Testis (tissue), 2 donors: ENCODE measurements at regions not wholly inside any gene's neighbourhood (a gene's known extent, or its start where the extent isn't known, plus 50 kb on each side); places are given as distances from the start of the nearest gene placed in this dataset.

ENCODE experiments used
- DNase-seq: peaks from one replicate; pipeline ENCODE4 v3.0.0-alpha.2; 2019
- H3K27ac ChIP-seq, 2 donors: fragments of 200-600 bp; sonication (generic); one replicate each; pipeline ENCODE4 v1.5.1; 2019
- H3K27me3 ChIP-seq: fragments of 200-600 bp; sonication (generic); one replicate; pipeline ENCODE4 v1.5.1; 2019
- H3K36me3 ChIP-seq: fragments of 200-600 bp; sonication (generic); one replicate; pipeline ENCODE4 v1.5.1; 2017; ENCODE audit warnings: low read depth; ENCODE audit errors: missing control alignments
- H3K4me1 ChIP-seq: fragments of 200-600 bp; sonication (generic); one replicate; pipeline ENCODE4 v1.5.1; 2019
- H3K4me3 ChIP-seq, 2 donors: fragments of 200-600 bp; sonication (generic); one replicate each; pipeline ENCODE4 v1.5.1; 2017 to 2019
- H3K9me3 ChIP-seq: fragments of 200-600 bp; sonication (generic); one replicate; pipeline ENCODE4 v1.5.1; 2017
- POLR2A ChIP-seq: fragments of 450-650 bp; IDR thresholded peaks from one replicate; pipeline ENCODE4 v1.6.1; 2017; ENCODE audit warnings: antibody characterized with exemption, mild to moderate bottlenecking, moderate library complexity
- WGBS, 2 donors: methylation state at CpG; one replicate each; pipeline ENCODE4 v1.1.5; 2018; 5-methylcytosine and 5-hydroxymethylcytosine counted together
- intact Hi-C: fragments of 100-400 bp; cut with DNase I; formaldehyde crosslinking; loops from one replicate; pipeline ENCODE4 v1.15.1; 2023; ENCODE audit warnings: low total_unique reads
- TF ChIP-seq, protein P1 (sequence below), 3 experiments: fragments of 450-650 bp in 2 of 3; fragments of 200-600 bp in 1 of 3; sonication (generic) in 1 of 3; IDR thresholded peaks; one replicate each; pipeline ENCODE4 v1.5.1; 2016 to 2019; ENCODE audit warnings: antibody characterized with exemption in 3 of 3, mild to moderate bottlenecking in 2 of 3, moderate library complexity in 1 of 3

GRCh38 chr13:87827479-87827878 is 156.3 kb downstream of the SLITRK5 start:
- 90% methylated on average over 4 of the region's 4 CpGs for WGBS, 2 donors
- Histone ChIP-seq H3K4me1 (no peaks in the 10 kb centered on the region), H3K9me3 (no peaks in the 10 kb centered on the region), H3K36me3 (no peaks in the 10 kb centered on the region), H3K27ac (no peak overlapping the region), H3K4me3 (no peak overlapping the region), H3K27me3 (no peaks in the 10 kb centered on the region)
- DNase-seq, result no peak
- intact Hi-C loops, result no loop called here
- TF ChIP-seq POLR2A, result no peak
- TF ChIP-seq, protein P1, sequence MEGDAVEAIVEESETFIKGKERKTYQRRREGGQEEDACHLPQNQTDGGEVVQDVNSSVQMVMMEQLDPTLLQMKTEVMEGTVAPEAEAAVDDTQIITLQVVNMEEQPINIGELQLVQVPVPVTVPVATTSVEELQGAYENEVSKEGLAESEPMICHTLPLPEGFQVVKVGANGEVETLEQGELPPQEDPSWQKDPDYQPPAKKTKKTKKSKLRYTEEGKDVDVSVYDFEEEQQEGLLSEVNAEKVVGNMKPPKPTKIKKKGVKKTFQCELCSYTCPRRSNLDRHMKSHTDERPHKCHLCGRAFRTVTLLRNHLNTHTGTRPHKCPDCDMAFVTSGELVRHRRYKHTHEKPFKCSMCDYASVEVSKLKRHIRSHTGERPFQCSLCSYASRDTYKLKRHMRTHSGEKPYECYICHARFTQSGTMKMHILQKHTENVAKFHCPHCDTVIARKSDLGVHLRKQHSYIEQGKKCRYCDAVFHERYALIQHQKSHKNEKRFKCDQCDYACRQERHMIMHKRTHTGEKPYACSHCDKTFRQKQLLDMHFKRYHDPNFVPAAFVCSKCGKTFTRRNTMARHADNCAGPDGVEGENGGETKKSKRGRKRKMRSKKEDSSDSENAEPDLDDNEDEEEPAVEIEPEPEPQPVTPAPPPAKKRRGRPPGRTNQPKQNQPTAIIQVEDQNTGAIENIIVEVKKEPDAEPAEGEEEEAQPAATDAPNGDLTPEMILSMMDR (IDR thresholded peaks at IDR 0.05), result no peak

GRCh38 chr13:87837522-87837921 is 166.4 kb downstream of the SLITRK5 start:
- no peak for DNase-seq
- Histone ChIP-seq H3K36me3 (no peaks in the 10 kb centered on the region), H3K4me3 (no peak overlapping the region), H3K27ac (no peak overlapping the region), H3K4me1 (no peaks in the 10 kb centered on the region), H3K9me3 (no peaks in the 10 kb centered on the region), H3K27me3 (no peaks in the 10 kb centered on the region)
- WGBS, 2 donors, result 23 to 27% methylated on average over 1 of the region's 1 CpG
- no peak for TF ChIP-seq POLR2A
- TF ChIP-seq, protein P1 (IDR thresholded peaks at IDR 0.05), result no peak
- intact Hi-C loops, result no loop called here

DNA sequence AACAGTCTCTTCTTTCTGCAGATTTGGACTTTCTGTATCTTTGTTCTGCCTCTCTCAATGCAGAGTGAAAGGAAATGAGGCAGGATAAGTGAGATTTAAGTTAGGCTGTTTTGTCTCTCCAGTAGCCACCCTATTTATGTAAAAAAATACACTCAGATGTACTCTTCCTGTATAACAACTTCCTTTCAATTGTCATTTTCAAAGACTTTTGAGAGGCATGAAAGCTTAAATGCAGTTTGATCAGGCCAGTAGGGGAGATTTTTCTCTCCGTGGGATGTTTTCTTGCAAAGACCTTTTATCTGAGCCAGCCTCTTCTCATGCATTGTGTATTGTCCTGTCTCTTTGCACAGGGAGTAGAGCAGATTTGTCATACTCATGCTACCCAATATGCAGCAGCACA is 166.8 kb downstream of the SLITRK5 start:
- intact Hi-C loops, result no loop called here
- H3K27me3 ChIP-seq, result no peaks in the 10 kb centered on the region
- no peak overlapping the region for H3K27ac ChIP-seq

DNA sequence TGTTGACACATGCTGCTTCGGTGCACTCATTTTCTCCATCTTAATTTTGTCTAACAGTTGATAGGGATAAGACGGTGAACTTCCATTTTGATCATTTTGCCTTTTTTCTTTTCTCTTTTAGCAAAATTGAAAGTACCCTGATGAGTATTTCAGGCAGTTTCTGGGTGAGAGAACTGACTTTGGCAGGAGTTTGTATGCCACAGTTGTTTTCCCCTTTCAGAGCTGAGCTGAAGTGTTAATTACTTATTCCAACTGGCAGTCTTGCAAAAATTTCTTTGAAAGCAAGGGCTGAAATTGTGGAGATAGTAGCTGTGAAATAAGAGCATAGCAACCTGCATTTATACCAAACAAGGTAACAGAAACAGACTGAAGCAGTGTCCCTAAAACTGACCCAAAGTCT is 180.2 kb downstream of the SLITRK5 start:
- no peak for TF ChIP-seq POLR2A
- TF ChIP-seq, protein P1 (IDR thresholded peaks at IDR 0.05), result no peak
- Histone ChIP-seq H3K36me3 (no peaks in the 10 kb centered on the region), H3K4me1 (no peaks in the 10 kb centered on the region), H3K27me3 (no peaks in the 10 kb centered on the region), H3K9me3 (no peaks in the 10 kb centered on the region), H3K4me3 (no peak overlapping the region), H3K27ac (no peak overlapping the region)
- intact Hi-C loops, result no loop called here
- DNase-seq, result no peak
- WGBS, 2 donors, result 69 to 74% methylated on average over 2 of the region's 2 CpGs

More for the DNA sequence above, 166.8 kb downstream of the SLITRK5 start:
- Histone ChIP-seq H3K9me3 (no peaks in the 10 kb centered on the region), H3K4me3 (no peak overlapping the region), H3K36me3 (no peaks in the 10 kb centered on the region), H3K4me1 (no peaks in the 10 kb centered on the region)
- 18 to 46% methylated on average over 1 of the region's 1 CpG for WGBS, 2 donors
- no peak for DNase-seq
- TF ChIP-seq POLR2A, result no peak
- TF ChIP-seq, protein P1 (IDR thresholded peaks at IDR 0.05), result no peak

DNA sequence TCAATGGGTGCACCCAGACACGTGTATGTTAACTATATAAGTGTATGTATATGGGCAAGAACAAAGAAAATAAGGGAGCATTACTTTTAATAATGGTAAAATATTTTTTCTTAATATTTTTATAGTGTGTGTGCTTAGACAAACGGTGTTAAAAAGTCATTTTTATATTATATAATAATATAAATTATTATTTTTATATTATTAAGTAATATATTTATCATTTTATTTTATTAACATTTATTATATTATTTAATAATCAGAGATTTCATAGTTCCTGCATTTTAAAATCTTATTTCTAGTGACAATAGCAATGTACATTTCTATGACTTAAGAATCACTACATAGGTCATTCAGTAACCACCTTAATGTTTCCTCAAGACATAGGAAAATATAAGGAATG is 184.4 kb downstream of the SLITRK5 start:
- intact Hi-C loops, result no loop called here
- Histone ChIP-seq H3K27me3 (no peaks in the 10 kb centered on the region), H3K36me3 (no peaks in the 10 kb centered on the region), H3K9me3 (no peaks in the 10 kb centered on the region), H3K4me3 (no peak overlapping the region), H3K27ac (no peak overlapping the region), H3K4me1 (no peaks in the 10 kb centered on the region)
- 61 to 69% methylated on average over 2 of the region's 2 CpGs for WGBS, 2 donors
- TF ChIP-seq, protein P1 (IDR thresholded peaks at IDR 0.05), result no peak
- TF ChIP-seq POLR2A, result no peak
- DNase-seq, result no peak
